ENCODE measurements at regions not wholly inside any gene's neighbourhood (a gene's known extent, or its start where the extent isn't known, plus 50 kb on each side); places are given as distances from the start of the nearest gene placed in this dataset.
"Not testable (repeated sequence)": the region's sequence is repeated elsewhere in the genome, so short reads cannot be mapped to it uniquely, and the experiment has no call there.

- ChIA-PET POLR2A (no interaction called here), CTCF (interaction anchor here (1.2 kb wide), 1 partner anchor 22 kb away, joined by 3 read pairs; no protein-coding TSS in a partner anchor)
- DNase-seq (ENCODE audit: extremely low spot score), result no peak
- no peak for TF ChIP-seq CTCF (IDR thresholded peaks at IDR 0.05; ENCODE audit: control extremely low read depth, extremely low read depth, low read depth, missing control alignments)
Measured at GRCh38 chr2:100708333-100708732, 111.6 kb upstream of the NPAS2 start.

- ChIA-PET POLR2A (no interaction called here), CTCF (no interaction called here)
- DNase-seq (ENCODE audit: extremely low spot score), result no peak
- no peak for TF ChIP-seq CTCF (IDR thresholded peaks at IDR 0.05; ENCODE audit: control extremely low read depth, extremely low read depth, low read depth, missing control alignments)
Measured at GRCh38 chr2:100713106-100713505, 106.8 kb upstream of the NPAS2 start.

- DNase-seq (ENCODE audit: extremely low spot score); CTCF ChIA-PET; POLR2A ChIA-PET: not testable (repeated sequence)
Measured at GRCh38 chr2:100714396-100715010, 105.4 kb upstream of the NPAS2 start.

- DNase-seq (ENCODE audit: extremely low spot score); POLR2A ChIA-PET; CTCF ChIA-PET: not testable (repeated sequence)
Measured at GRCh38 chr2:100715861-100716260, 104.1 kb upstream of the NPAS2 start.

- CTCF ChIA-PET, result no interaction called here
- DNase-seq (ENCODE audit: extremely low spot score), result no peak
- no peak for TF ChIP-seq CTCF (IDR thresholded peaks at IDR 0.05; ENCODE audit: control extremely low read depth, extremely low read depth, low read depth, missing control alignments)
- POLR2A ChIA-PET, result no interaction called here
Measured at GRCh38 chr2:100716581-100716980, 103.4 kb upstream of the NPAS2 start.

- ChIA-PET CTCF (no interaction called here), POLR2A (no interaction called here)
- no peak for TF ChIP-seq CTCF (IDR thresholded peaks at IDR 0.05; ENCODE audit: control extremely low read depth, extremely low read depth, low read depth, missing control alignments)
Measured at GRCh38 chr2:100718065-100718629, 101.8 kb upstream of the NPAS2 start.

GRCh38 chr2:100720445-100720844 lies 99.5 kb upstream of the NPAS2 start:
- no peak for TF ChIP-seq CTCF (IDR thresholded peaks at IDR 0.05; ENCODE audit: control extremely low read depth, extremely low read depth, low read depth, missing control alignments)
- CTCF ChIA-PET, result no interaction called here
- DNase-seq (ENCODE audit: extremely low spot score), result no peak
- POLR2A ChIA-PET, result no interaction called here

More at GRCh38 chr2:100718065-100718629, 101.8 kb upstream of the NPAS2 start:
- DNase-seq (ENCODE audit: extremely low spot score), result no peak

- no peak for DNase-seq (ENCODE audit: extremely low spot score)
- POLR2A ChIA-PET, result no interaction called here
- CTCF ChIA-PET, result no interaction called here
- no peak for TF ChIP-seq CTCF (IDR thresholded peaks at IDR 0.05; ENCODE audit: control extremely low read depth, extremely low read depth, low read depth, missing control alignments)
Measured at GRCh38 chr2:100721693-100722092, 98.2 kb upstream of the NPAS2 start.
